HG03025 (cell line): ENCODE measurements at regions not wholly inside any gene's neighbourhood (a gene's known extent, or its start where the extent isn't known, plus 50 kb on each side); places are given as distances from the start of the nearest gene placed in this dataset.
"Not testable (repeated sequence)": the region's sequence is repeated elsewhere in the genome, so short reads cannot be mapped to it uniquely, and the experiment has no call there.

Experiments
- ATAC-seq: cut with Tn5 transposase; IDR thresholded peaks from one replicate; pipeline ENCODE4 v1.9.1; 2021; ENCODE audit warnings: mild to moderate bottlenecking, moderate library complexity; ENCODE audit not compliant: unreplicated experiment, low FRiP score

- ATAC-seq, result no peak
Observed at GRCh38 chr6:16950825-16951495, 150.9 kb upstream of the STMND1 start.

- no peak for ATAC-seq
Observed at GRCh38 chr6:16950302-16950701, 151.5 kb upstream of the STMND1 start.

GRCh38 chr6:16949716-16950115 is 152.1 kb upstream of the STMND1 start:
- no peak for ATAC-seq

GRCh38 chr6:16948396-16948795 is 153.5 kb upstream of the STMND1 start:
- ATAC-seq, result no peak

GRCh38 chr6:16947375-16948015 is 154.4 kb upstream of the STMND1 start:
- ATAC-seq, result no peak

- ATAC-seq, result no peak
Observed at GRCh38 chr6:16944596-16944995, 157.3 kb upstream of the STMND1 start.

GRCh38 chr6:16939839-16940238 is 162.0 kb upstream of the STMND1 start:
- ATAC-seq, result no peak

- no peak for ATAC-seq
Observed at GRCh38 chr6:16939351-16939750, 162.5 kb upstream of the STMND1 start.

- ATAC-seq, result no peak
Observed at GRCh38 chr6:16936893-16937292, 165.0 kb upstream of the STMND1 start.

- ATAC-seq, result no peak
Observed at GRCh38 chr6:16933961-16934360, 167.9 kb upstream of the STMND1 start.

- no peak for ATAC-seq
Observed at GRCh38 chr6:16933532-16933931, 168.3 kb upstream of the STMND1 start.

GRCh38 chr6:16932920-16933319 is 168.9 kb upstream of the STMND1 start:
- no peak for ATAC-seq

GRCh38 chr6:16931079-16931478 is 169.8 kb upstream of the ATXN1 start:
- not testable (repeated sequence) for ATAC-seq

- no peak for ATAC-seq
Observed at GRCh38 chr6:16930432-16930831, 169.2 kb upstream of the ATXN1 start.

- ATAC-seq, result no peak
Observed at GRCh38 chr6:16929809-16930208, 168.5 kb upstream of the ATXN1 start.

- ATAC-seq, result no peak
Observed at GRCh38 chr6:16928387-16928786, 167.1 kb upstream of the ATXN1 start.

GRCh38 chr6:16927205-16927604 is 165.9 kb upstream of the ATXN1 start:
- ATAC-seq, result no peak

- ATAC-seq, result no peak
Observed at GRCh38 chr6:16925461-16925860, 164.2 kb upstream of the ATXN1 start.

GRCh38 chr6:16922282-16922681 is 161.0 kb upstream of the ATXN1 start:
- ATAC-seq, result no peak

- no peak for ATAC-seq
Observed at GRCh38 chr6:16921399-16922110, 160.3 kb upstream of the ATXN1 start.

- ATAC-seq, result no peak
Observed at GRCh38 chr6:16918586-16918985, 157.3 kb upstream of the ATXN1 start.

GRCh38 chr6:16914184-16914583 is 152.9 kb upstream of the ATXN1 start:
- ATAC-seq, result no peak
